Stimulated activated CD8-positive, alpha-beta memory T cell treated with anti-CD3 and anti-CD28 coated beads, Interleukin-4, amount 100 ng/mL, for 24 hours (primary cell): ENCODE measurements at regions not wholly inside any gene's neighbourhood (a gene's known extent, or its start where the extent isn't known, plus 50 kb on each side); places are given as distances from the start of the nearest gene placed in this dataset.

Source experiments
- DNase-seq: peaks from one replicate; pipeline ENCODE4 v3.0.0-alpha.2; 2020; ENCODE audit warnings: low read depth

DNA sequence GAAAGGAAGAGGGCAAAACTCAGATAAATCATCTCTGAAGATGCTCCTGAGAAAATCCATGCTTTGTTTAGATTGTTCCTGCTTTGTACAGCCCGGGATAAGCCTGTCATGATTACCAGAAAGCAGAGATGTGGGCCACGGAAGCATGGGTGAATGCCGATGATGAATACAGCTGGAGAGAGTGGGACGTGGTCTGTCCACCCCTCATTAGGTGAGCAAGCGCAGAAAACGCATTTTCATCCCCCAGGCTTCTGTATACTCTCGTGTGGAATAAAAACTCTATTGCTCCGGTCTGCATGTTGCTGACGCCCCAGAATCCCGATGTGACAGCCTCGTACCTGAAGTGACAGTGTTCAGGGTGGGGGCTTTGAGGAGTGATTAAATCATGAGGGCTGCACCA lies 52.0 kb upstream of the SALL3 start:
- no peak for DNase-seq

DNA sequence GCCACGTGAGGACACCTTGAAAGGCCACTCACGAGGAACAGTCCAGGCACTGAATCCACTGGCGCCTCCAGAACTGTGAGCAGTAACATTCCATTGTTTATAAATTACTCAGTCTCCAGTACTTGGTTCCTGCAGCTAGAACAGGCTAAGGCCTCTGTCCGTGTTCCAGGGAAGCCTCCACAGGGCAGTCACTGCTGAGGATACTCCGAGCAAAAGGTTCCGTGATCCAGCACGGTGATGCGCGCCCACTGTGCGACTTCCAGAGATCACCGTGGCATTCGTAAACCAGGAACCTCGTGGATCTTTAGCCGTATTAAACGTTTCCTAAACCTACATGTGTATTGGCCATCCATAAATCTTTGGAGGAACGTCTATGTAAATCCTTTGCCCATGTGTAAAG lies 51.5 kb upstream of the SALL3 start:
- no peak for DNase-seq

DNA sequence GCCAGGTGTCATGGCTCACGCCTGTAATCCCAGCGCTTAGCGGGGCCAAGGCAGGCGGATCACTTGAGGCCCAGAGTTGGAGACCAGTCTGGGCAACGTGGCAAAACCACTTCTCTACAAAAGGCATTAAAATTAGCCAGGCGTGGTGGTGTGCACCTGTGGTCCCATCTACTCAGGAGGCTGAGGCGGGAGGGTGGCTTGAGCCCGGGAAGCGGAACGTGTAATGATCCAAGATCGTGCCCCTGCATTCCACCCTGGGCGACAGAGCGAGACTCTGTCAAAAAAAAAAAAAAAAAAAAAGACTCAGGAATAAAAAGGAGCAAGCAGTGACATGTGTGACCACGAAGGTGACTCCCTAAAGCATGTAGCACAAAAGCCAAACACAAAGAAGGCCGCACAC lies 50.1 kb upstream of the SALL3 start:
- DNase-seq = no peak
